Umbilical cord (tissue), 1 donor: ENCODE measurements at regions not wholly inside any gene's neighbourhood (a gene's known extent, or its start where the extent isn't known, plus 50 kb on each side); places are given as distances from the start of the nearest gene placed in this dataset.
"Not testable (repeated sequence)": the region's sequence is repeated elsewhere in the genome, so short reads cannot be mapped to it uniquely, and the experiment has no call there.

Experiments used
- DNase-seq: peaks from one replicate; pipeline ENCODE4 v3.0.0-alpha.2; 2015; ENCODE audit warnings: low spot score

- no peak for DNase-seq
Observed at GRCh38 chr1:64361974-64362373, 108.0 kb upstream of the CACHD1 start.

- DNase-seq: no peak
Observed at GRCh38 chr1:64363111-64363510, 106.8 kb upstream of the CACHD1 start.

GRCh38 chr1:64363616-64364015 is 106.3 kb upstream of the CACHD1 start:
- no peak for DNase-seq

GRCh38 chr1:64366821-64367220 is 103.1 kb upstream of the CACHD1 start:
- no peak for DNase-seq

GRCh38 chr1:64368344-64368743 is 101.6 kb upstream of the CACHD1 start:
- no peak for DNase-seq

- no peak for DNase-seq
Observed at GRCh38 chr1:64378826-64379225, 91.1 kb upstream of the CACHD1 start.

- peak; percentile 2 for DNase-seq
Observed at GRCh38 chr1:64387389-64388285, 82.3 kb upstream of the CACHD1 start.

GRCh38 chr1:64388336-64388735 is 81.6 kb upstream of the CACHD1 start:
- peak; percentile 5 for DNase-seq

GRCh38 chr1:64392109-64392508 is 77.8 kb upstream of the CACHD1 start:
- no peak for DNase-seq

- DNase-seq: no peak
Observed at GRCh38 chr1:64393790-64394189, 76.1 kb upstream of the CACHD1 start.

GRCh38 chr1:64396817-64397216 is 73.1 kb upstream of the CACHD1 start:
- DNase-seq: no peak

- no peak for DNase-seq
Observed at GRCh38 chr1:64397541-64397940, 72.4 kb upstream of the CACHD1 start.

GRCh38 chr1:64398936-64399335 is 71.0 kb upstream of the CACHD1 start:
- DNase-seq: no peak

GRCh38 chr1:64401285-64401684 is 68.6 kb upstream of the CACHD1 start:
- DNase-seq: no peak

GRCh38 chr1:64403331-64403730 is 66.6 kb upstream of the CACHD1 start:
- DNase-seq: no peak

GRCh38 chr1:64404202-64404601 is 65.7 kb upstream of the CACHD1 start:
- DNase-seq: no peak

GRCh38 chr1:64405833-64406232 is 64.1 kb upstream of the CACHD1 start:
- no peak for DNase-seq

- no peak for DNase-seq
Observed at GRCh38 chr1:64410217-64410616, 59.7 kb upstream of the CACHD1 start.

- DNase-seq: not testable (repeated sequence)
Observed at GRCh38 chr1:64414855-64415546, 54.9 kb upstream of the CACHD1 start.

GRCh38 chr1:64417803-64418202 is 52.1 kb upstream of the CACHD1 start:
- DNase-seq: no peak
